GM19025 (cell line): ENCODE measurements at regions not wholly inside any gene's neighbourhood (a gene's known extent, or its start where the extent isn't known, plus 50 kb on each side); places are given as distances from the start of the nearest gene placed in this dataset.

ENCODE experiments used
- ATAC-seq: cut with Tn5 transposase; IDR thresholded peaks from one replicate; pipeline ENCODE4 v1.9.1; 2021; ENCODE audit warnings: mild to moderate bottlenecking, low read depth, moderate library complexity; ENCODE audit not compliant: unreplicated experiment

DNA sequence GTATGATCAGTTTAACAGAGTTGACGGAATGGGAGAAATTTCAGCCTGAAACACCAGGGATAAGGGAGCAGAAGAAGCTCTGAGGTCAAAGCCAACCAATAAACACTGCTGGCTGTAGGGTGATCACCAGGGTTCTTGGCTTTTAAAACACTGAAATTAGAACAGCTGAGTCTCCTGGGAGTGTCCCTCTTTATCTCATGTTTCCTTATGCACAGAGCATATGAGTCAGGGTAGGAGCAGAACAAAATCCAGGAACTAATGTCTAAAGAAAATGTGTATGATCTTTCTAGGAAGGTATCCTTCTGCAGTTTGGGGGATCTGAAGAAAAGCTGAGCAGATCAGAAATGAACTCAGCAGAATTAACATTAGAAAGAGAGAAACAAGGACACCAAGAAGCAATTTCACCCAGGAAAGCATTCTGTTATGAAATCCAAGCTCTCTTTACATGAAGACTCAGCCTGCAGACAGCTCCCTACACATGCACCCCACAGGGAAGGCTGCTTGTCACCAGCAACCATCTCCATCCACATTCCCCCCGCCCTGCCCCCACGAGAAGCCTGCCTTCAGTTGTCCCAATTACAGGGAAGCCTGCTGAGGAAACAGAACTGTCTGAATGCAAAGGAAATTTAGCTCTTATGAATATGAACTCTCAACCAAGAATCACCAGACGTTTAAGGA, 469.7 kb downstream of the PDCD6IP start:
- no peak for ATAC-seq

- ATAC-seq, result no peak
These were observed 477.4 kb downstream of the PDCD6IP start for GRCh38 chr3:34275811-34276210.

DNA sequence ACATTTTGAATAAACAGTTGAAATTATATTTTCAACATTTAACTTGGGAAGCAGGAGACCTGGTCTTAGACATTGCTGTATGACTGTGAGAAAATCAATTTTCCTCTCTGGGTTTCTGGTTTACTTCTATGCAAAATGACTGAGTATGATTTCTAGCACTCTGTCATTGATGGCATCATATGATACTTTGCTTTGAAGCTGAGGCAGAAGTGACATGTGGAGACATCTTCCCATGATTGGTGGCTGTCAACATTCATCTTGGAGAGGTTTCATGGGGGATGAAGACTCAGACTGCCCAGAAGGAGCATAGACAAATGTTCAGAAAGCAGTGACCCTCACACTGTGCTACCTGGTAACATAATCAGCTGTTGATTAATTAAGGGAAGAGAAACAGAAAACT, 477.9 kb downstream of the PDCD6IP start:
- no peak for ATAC-seq

- ATAC-seq, result no peak
These were observed 478.7 kb downstream of the PDCD6IP start for GRCh38 chr3:34277110-34277509.

DNA sequence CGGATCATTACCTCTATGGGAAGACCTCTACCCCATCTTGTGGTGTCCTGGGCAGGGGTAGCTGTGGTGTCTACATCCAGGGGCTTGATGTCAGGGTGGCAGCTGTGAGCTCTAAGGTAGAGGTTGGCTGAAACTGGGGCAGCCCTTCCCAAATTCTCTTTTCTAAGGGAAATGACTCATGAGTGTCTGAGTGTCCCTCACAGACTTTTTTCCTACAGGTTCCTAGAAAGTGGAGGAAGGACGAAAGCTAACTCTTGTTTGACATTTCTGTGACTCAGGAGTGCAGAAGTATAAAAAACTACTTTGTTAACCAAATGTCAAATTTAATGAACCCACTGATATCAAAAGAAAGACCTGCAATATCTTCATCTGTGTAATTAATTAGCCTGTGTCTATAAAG, 481.5 kb downstream of the PDCD6IP start:
- no peak for ATAC-seq

DNA sequence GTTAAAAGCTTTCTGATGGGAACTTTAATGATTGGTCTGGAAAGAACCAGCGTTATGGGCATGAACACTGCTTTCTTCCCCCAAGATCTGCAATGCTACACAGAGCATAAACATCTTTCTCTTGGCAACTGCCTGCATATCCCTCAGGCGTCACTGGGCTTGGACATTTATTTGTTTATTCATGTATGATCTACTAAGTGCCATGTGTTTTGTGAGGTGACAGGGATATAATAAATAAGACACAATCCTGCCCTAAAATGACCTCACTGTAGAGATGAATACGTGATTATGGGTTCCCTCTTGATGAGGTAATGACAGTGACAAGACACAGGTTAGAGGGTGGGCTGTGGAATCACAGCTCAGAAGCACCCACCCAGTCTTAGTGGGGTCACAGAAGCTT, 485.3 kb downstream of the PDCD6IP start:
- ATAC-seq, result no peak

GRCh38 chr3:34284959-34285826, 486.8 kb downstream of the PDCD6IP start:
- no peak for ATAC-seq

DNA sequence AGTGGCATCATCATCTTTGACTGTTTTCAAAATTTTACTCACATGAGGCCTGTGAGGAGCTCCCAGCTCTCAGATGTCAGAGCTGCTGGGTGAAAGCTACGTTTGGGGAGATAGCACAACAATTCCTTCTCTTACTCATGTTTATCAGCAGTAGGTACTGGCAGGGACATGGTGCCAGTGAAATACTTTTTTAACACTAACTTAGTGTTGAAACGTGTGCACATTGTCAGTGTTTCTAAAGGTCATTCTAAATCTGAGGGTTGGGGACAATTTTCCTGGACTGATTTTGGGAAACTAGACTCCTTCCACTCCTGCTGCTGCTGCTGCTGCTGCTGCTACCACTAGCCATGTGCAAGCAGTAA, 487.4 kb downstream of the PDCD6IP start:
- no peak for ATAC-seq

GRCh38 chr3:34292605-34293300, 494.3 kb downstream of the PDCD6IP start:
- no peak for ATAC-seq

DNA sequence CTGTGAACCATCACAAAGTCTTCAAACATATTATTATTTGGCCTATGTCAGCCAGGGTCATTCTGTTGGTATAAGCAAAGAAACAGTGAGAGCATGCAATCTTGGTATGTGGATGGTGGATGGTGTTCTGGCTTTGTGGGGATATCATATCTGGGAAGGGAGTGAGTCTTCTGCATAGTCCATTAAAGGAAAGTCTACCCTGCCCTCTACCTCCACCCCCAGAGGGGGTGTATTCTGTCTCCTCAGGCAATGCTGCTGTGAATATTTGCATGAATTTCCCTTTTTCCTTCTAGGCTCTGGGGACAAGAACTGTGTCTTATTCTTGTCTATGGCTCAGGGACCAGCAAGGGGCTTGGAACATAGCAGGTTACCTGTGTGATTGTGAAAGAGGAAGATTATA, 495.8 kb downstream of the PDCD6IP start:
- ATAC-seq, result no peak

GRCh38 chr3:34296796-34297195, 498.4 kb downstream of the PDCD6IP start:
- ATAC-seq, result no peak

DNA sequence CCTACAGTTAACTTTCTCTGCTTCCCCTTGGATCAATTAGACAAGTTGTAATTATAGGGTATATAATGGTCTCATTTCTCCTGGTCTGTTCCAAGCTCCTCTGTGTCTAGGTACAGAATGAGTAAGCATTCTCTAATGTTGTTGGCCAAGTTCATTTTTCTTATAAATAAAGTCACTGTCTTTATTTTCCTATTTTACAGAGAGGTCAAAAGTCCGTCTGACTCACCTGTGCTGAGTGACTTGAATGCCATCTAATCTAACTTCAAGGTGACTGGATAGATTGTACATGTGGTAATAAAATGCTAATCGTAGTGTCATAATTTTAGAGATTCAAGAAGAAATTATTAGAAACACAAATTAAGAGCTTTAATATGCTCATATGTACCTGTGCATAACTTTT, 500.2 kb downstream of the PDCD6IP start:
- no peak for ATAC-seq

- no peak for ATAC-seq
These were observed 502.2 kb downstream of the PDCD6IP start for GRCh38 chr3:34300621-34301020.

- no peak for ATAC-seq
These were observed 502.9 kb downstream of the PDCD6IP start for GRCh38 chr3:34301313-34301712.

DNA sequence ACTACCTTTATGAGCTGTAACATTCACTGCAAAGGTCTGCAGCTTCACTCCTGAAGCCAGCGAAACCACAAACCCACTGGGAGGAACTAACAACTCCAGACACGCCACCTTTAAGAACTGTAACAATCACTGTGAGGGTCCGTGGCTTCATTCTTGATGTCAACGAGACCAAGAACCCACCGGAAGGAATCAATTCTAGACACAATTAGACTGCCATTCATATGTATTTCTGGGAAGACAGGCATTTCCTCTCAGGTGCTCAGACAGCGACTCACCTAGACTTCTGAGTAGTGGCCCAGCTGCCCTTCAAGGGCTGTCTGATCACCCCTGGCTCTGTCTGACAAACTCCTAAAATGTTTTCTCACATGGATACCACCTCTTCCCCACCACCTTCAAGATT, 506.8 kb downstream of the PDCD6IP start:
- no peak for ATAC-seq

GRCh38 chr3:34312684-34313083, 514.3 kb downstream of the PDCD6IP start:
- no peak for ATAC-seq

DNA sequence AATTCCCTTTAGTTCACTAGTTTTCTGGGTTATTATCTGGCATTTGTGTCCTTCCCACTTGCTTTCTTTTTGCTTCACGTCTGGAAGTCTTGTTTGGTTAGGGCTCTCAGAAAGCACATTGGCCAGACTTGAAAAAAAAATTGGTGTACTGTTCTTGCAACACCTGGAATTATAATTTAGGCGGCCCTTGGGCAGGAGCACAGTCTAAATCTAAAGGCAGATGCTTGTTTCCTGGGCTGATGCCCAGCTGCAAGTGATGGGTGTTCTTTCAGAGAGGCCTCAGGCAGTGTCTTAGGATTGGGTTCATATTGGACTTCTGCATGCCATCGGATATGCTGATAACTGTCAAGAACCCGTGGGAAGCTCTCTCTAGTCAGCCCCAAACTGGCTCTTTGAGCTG, 521.5 kb downstream of the PDCD6IP start:
- no peak for ATAC-seq

DNA sequence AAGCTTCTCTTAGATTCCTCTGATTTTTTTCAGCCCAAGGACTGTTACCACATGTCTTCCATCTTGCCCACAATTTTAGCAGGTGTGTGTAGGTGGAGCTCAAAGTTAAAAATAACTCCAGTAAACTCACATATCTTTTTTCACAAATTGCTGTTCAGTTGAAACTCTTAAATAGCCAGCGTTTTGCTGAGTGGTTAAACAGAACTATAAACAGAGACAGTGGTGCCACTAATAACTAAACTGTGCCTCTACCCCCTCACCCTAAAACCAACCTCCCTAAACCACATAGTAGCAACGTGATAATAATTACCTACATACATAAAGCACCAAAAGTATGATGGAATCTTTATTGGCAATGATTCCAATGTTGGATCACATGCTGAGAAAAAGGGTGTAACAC, 525.1 kb downstream of the PDCD6IP start:
- ATAC-seq, result peak; percentile 60

GRCh38 chr3:34346656-34347055, 548.2 kb downstream of the PDCD6IP start:
- ATAC-seq, result no peak

GRCh38 chr3:34351882-34352777, 553.7 kb downstream of the PDCD6IP start:
- no peak for ATAC-seq
